ENCODE measurements at regions not wholly inside any gene's neighbourhood (a gene's known extent, or its start where the extent isn't known, plus 50 kb on each side); places are given as distances from the start of the nearest gene placed in this dataset.

DNA sequence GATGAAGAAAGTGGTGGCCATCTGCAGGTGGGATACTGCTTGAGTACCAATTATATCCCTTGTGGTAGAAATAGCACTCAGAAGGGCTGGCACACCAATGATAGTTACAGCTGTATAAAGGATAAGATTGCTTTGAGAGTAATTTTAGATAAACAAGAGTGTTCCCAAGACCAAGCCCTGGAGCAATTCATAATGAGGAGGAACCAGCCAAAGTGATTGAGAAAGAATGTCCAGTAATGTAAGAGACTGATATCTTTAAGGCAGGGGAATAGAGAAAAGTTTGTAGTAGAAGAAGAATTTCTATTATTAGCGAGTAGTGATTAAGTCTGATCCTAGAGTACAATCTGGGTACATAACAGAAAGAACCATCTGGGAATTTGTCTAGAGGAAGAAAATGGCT, 945.1 kb downstream of the OTOL1 start:
- RAD21 ChIA-PET (ENCODE audit: unreplicated experiment) = no interaction called here

DNA sequence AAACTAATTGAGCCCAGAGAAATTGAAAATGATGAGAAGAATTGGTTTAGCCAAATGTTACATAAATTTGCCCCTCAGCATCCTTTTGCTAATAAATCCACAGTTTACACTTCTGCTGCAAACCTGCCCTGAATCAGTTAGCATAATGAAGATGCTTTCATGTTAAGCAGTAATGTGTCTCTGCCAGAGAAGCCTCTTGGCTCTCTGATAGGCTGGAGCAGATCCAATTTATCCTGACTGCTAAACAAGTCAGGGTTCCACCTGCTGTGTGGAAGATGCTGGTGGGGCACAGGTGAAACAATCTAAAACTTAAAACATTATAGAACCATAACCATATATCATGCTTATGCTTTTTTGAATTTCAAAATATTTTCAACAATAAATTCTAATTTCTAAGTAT, 946.8 kb downstream of the OTOL1 start:
- Histone ChIP-seq H4K20me1 (ENCODE audit: control insufficient read depth, insufficient read depth) (no peaks in the 10 kb centered on the region), H3K79me2 (ENCODE audit: control insufficient read depth, insufficient read depth, low read length) (no peaks in the 10 kb centered on the region), H3K9me3 (replicated peaks; ENCODE audit: control insufficient read depth, insufficient read depth, low read length) (no peaks in the 10 kb centered on the region), H3K4me3 (no peak overlapping the region), H3K9ac (ENCODE audit: control insufficient read depth, insufficient read depth, low read length) (no peak overlapping the region), H3K27ac (ENCODE audit: control insufficient read depth, insufficient read depth) (no peak overlapping the region), H3K36me3 (ENCODE audit: control insufficient read depth in 2 of 2, insufficient read depth in 2 of 2, low read length in 1 of 2) (no peaks in the 10 kb centered on the region), H3K4me1 (ENCODE audit: control insufficient read depth, insufficient read depth, low read length) (no peaks in the 10 kb centered on the region), H3K27me3 (replicated peaks in 1 of 2; ENCODE audit: control insufficient read depth in 2 of 2, insufficient read depth in 2 of 2, low read length in 1 of 2) (no peaks in the 10 kb centered on the region), H2AFZ (ENCODE audit: control insufficient read depth, low read depth, low read length) (no peak overlapping the region), H3K4me2 (ENCODE audit: control insufficient read depth, insufficient read depth) (no peak overlapping the region)
- no peak for FAIRE-seq
- intact Hi-C loops (cut with micrococcal nuclease; ENCODE audit: unreplicated experiment) (no loop called here), in situ Hi-C loops (cut with MboI) (no loop called here)
- ATAC-seq = no peak
- BruUV-seq (replicated peaks) = no TSS peak
- POLR2A ChIA-PET = no interaction called here
- RAD21 ChIA-PET (ENCODE audit: unreplicated experiment) = no interaction called here
- DNase-seq (ENCODE audit: low read depth, low spot score) = no peak
- SMC1A ChIA-PET (ENCODE audit: uncharacterized antibody, unreplicated experiment) = no interaction called here
- CTCF ChIA-PET = interaction anchor here (1.0 kb wide), 1 partner anchor 10 kb away, joined by 3 read pairs; no protein-coding TSS in a partner anchor
- TF ChIP-seq BHLHE40 (IDR thresholded peaks at IDR 0.05; ENCODE audit: borderline replicate concordance in 1 of 2, low read depth in 2 of 2, low read length in 1 of 2) (no peak), STAT3 (IDR thresholded peaks at IDR 0.05; ENCODE audit: low read depth, low read length) (no peak), STAT1 (conservative IDR thresholded peaks at IDR 0.05) (no peak), BRCA1 (IDR thresholded peaks at IDR 0.05; ENCODE audit: low read depth, low read length) (no peak), IKZF1 (conservative IDR thresholded peaks at IDR 0.05) (no peak), WRNIP1 (IDR thresholded peaks at IDR 0.05; ENCODE audit: borderline replicate concordance, low read depth, low read length) (no peak), HDGF (IDR thresholded peaks at IDR 0.05) (no peak)

More for the DNA sequence above, 945.1 kb downstream of the OTOL1 start:
- Histone ChIP-seq H3K4me2 (ENCODE audit: control insufficient read depth, insufficient read depth) (no peak overlapping the region), H3K4me1 (ENCODE audit: control insufficient read depth, insufficient read depth, low read length) (no peaks in the 10 kb centered on the region), H3K9me3 (replicated peaks; ENCODE audit: control insufficient read depth, insufficient read depth, low read length) (no peaks in the 10 kb centered on the region), H3K9ac (ENCODE audit: control insufficient read depth, insufficient read depth, low read length) (no peak overlapping the region), H3K79me2 (ENCODE audit: control insufficient read depth, insufficient read depth, low read length) (no peaks in the 10 kb centered on the region), H3K4me3 (no peak overlapping the region), H2AFZ (ENCODE audit: control insufficient read depth, low read depth, low read length) (no peak overlapping the region), H3K27me3 (replicated peaks in 1 of 2; ENCODE audit: control insufficient read depth in 2 of 2, insufficient read depth in 2 of 2, low read length in 1 of 2) (no peaks in the 10 kb centered on the region), H3K36me3 (ENCODE audit: control insufficient read depth in 2 of 2, insufficient read depth in 2 of 2, low read length in 1 of 2) (no peaks in the 10 kb centered on the region), H3K27ac (ENCODE audit: control insufficient read depth, insufficient read depth) (no peak overlapping the region), H4K20me1 (ENCODE audit: control insufficient read depth, insufficient read depth) (no peaks in the 10 kb centered on the region)
- 0% methylated on average over 1 of the region's 1 CpG for WGBS (ENCODE audit: insufficient coverage, insufficient replicate concordance, low lambda C conversion rate, missing lambda C conversion rate)
- BruUV-seq (replicated peaks) = no TSS peak
- ChIA-PET POLR2A (no interaction called here), SMC1A (ENCODE audit: uncharacterized antibody, unreplicated experiment) (interaction anchor here (1.7 kb wide), 1 partner anchor 12 kb away, joined by 4 read pairs; no protein-coding TSS in a partner anchor), CTCF (no interaction called here)
- FAIRE-seq (no peak), DNase-seq (ENCODE audit: low read depth, low spot score) (no peak), ATAC-seq (no peak)
- in situ Hi-C loops (cut with MboI) = no loop called here
- intact Hi-C loops (cut with micrococcal nuclease; ENCODE audit: unreplicated experiment) = no loop called here
- no peak for TF ChIP-seq SUZ12 (IDR thresholded peaks at IDR 0.05; ENCODE audit: unreplicated experiment)
